OCI-LY3 (cell line): ENCODE measurements at regions not wholly inside any gene's neighbourhood (a gene's known extent, or its start where the extent isn't known, plus 50 kb on each side); places are given as distances from the start of the nearest gene placed in this dataset.

ENCODE experiments used
- H2AFZ ChIP-seq: fragments of 200-600, 300-600 bp; shearing (Covaris generic); 2 replicates; pipeline ENCODE4 v1.6.0; 2014; ENCODE audit warnings: antibody characterized with exemption, low read depth, low read length
- H3K27ac ChIP-seq: fragments of 200-600, 300-600 bp; sonication (generic); 2 replicates; pipeline ENCODE4 v1.5.1; 2014; ENCODE audit warnings: mild to moderate bottlenecking, low read length, moderate library complexity, mixed read lengths
- H3K27me3 ChIP-seq: fragments of 200-600, 300-600 bp; sonication (generic); 2 replicates; pipeline ENCODE4 v1.6.1; 2014; ENCODE audit warnings: low read depth, low read length, mixed read lengths
- H3K36me3 ChIP-seq: fragments of 200-600, 300-600 bp; sonication (generic); replicated peaks from 2 replicates; pipeline ENCODE3; 2014; ENCODE audit warnings: low read depth, low read length, mixed read lengths
- H3K4me1 ChIP-seq: fragments of 300-600, 200-600 bp; sonication (generic); 2 replicates; pipeline ENCODE4 v1.6.1; 2014; ENCODE audit warnings: low read length, mixed read lengths
- H3K4me2 ChIP-seq: fragments of 200-600, 300-600 bp; sonication (generic); 2 replicates; pipeline ENCODE4 v1.6.1; 2014; ENCODE audit warnings: low read length, mixed read lengths
- H3K4me3 ChIP-seq: fragments of 300-600, 200-600 bp; sonication (generic); 2 replicates; pipeline ENCODE4 v1.5.1; 2014; ENCODE audit warnings: antibody characterized with exemption, mild to moderate bottlenecking, low read length, moderate library complexity
- H3K79me2 ChIP-seq: fragments of 300-600, 200-600 bp; shearing (Covaris generic); 2 replicates; pipeline ENCODE4 v1.6.1; 2014; ENCODE audit warnings: mild to moderate bottlenecking, low read length, mixed read lengths
- H3K9ac ChIP-seq: fragments of 300-600, 200-600 bp; shearing (Covaris generic); 2 replicates; pipeline ENCODE4 v1.6.0; 2014; ENCODE audit warnings: mild to moderate bottlenecking, low read length, moderate library complexity
- H3K9me3 ChIP-seq: fragments of 200-600, 300-600 bp; shearing (Covaris generic); 2 replicates; pipeline ENCODE4 v1.6.1; 2014; ENCODE audit warnings: low read length, mixed read lengths; ENCODE audit not compliant: insufficient read depth
- H4K20me1 ChIP-seq: fragments of 200-600, 300-600 bp; sonication (generic); 2 replicates; pipeline ENCODE4 v1.6.1; 2016; ENCODE audit warnings: low read length, mixed read lengths; ENCODE audit not compliant: insufficient read depth
- CTCF ChIP-seq: fragments of 200-600, 300-600 bp; sonication (generic); IDR thresholded peaks from 2 replicates; pipeline ENCODE4 v1.5.1; 2014; ENCODE audit warnings: antibody characterized with exemption, low read length, low read depth
- EZH2phosphoT487 ChIP-seq: fragments of 200-600 bp; shearing (Covaris generic); IDR thresholded peaks from 2 replicates; pipeline ENCODE4 v1.6.1; 2018; ENCODE audit warnings: antibody characterized with exemption, mixed run types, low read depth

- no peaks in the 10 kb centered on the region for H3K4me1 ChIP-seq
- H3K79me2 ChIP-seq = no peaks in the 10 kb centered on the region
- no peak overlapping the region for H3K9ac ChIP-seq
- no peaks in the 10 kb centered on the region for H3K9me3 ChIP-seq
- H3K27me3 ChIP-seq = no peaks in the 10 kb centered on the region
- H4K20me1 ChIP-seq = no peaks in the 10 kb centered on the region
- no peak overlapping the region for H3K4me2 ChIP-seq
- TF ChIP-seq EZH2phosphoT487 = no peak
- no peak for TF ChIP-seq CTCF
- no peak overlapping the region for H3K4me3 ChIP-seq
- H3K36me3 ChIP-seq = no peaks in the 10 kb centered on the region
- H3K27ac ChIP-seq = no peak overlapping the region
- H2AFZ ChIP-seq = no peak overlapping the region
Observed at GRCh38 chr16:27649021-27649420, 99.1 kb downstream of the KATNIP start.

GRCh38 chr16:27650073-27650701 is 100.2 kb downstream of the KATNIP start:
- Histone ChIP-seq H3K4me2 (no peak overlapping the region), H3K27ac (no peak overlapping the region), H3K4me1 (no peaks in the 10 kb centered on the region), H3K27me3 (no peaks in the 10 kb centered on the region), H3K9me3 (no peaks in the 10 kb centered on the region), H4K20me1 (no peaks in the 10 kb centered on the region), H3K79me2 (no peaks in the 10 kb centered on the region), H3K4me3 (no peak overlapping the region), H2AFZ (no peak overlapping the region), H3K36me3 (no peaks in the 10 kb centered on the region), H3K9ac (no peak overlapping the region)
- TF ChIP-seq CTCF (no peak), EZH2phosphoT487 (no peak)

GRCh38 chr16:27651301-27651700 is 101.4 kb downstream of the KATNIP start:
- TF ChIP-seq EZH2phosphoT487 (no peak), CTCF (no peak)
- Histone ChIP-seq H3K79me2 (no peaks in the 10 kb centered on the region), H4K20me1 (no peaks in the 10 kb centered on the region), H3K4me3 (no peak overlapping the region), H3K9me3 (no peaks in the 10 kb centered on the region), H3K9ac (no peak overlapping the region), H3K36me3 (no peaks in the 10 kb centered on the region), H3K4me1 (no peaks in the 10 kb centered on the region), H2AFZ (no peak overlapping the region), H3K27ac (no peak overlapping the region), H3K27me3 (no peaks in the 10 kb centered on the region), H3K4me2 (no peak overlapping the region)

GRCh38 chr16:27657811-27658210 is 107.9 kb downstream of the KATNIP start:
- Histone ChIP-seq H3K27ac (no peak overlapping the region), H3K4me3 (no peak overlapping the region), H3K4me1 (no peaks in the 10 kb centered on the region)

More at GRCh38 chr16:27657811-27658210, 107.9 kb downstream of the KATNIP start:
- Histone ChIP-seq H2AFZ (no peak overlapping the region), H3K9me3 (no peaks in the 10 kb centered on the region), H3K27me3 (no peaks in the 10 kb centered on the region), H3K9ac (no peak overlapping the region), H3K4me2 (no peak overlapping the region), H3K36me3 (no peaks in the 10 kb centered on the region), H4K20me1 (no peaks in the 10 kb centered on the region), H3K79me2 (no peaks in the 10 kb centered on the region)
- TF ChIP-seq CTCF = no peak
- TF ChIP-seq EZH2phosphoT487 = no peak
